ENCODE measurements at regions not wholly inside any gene's neighbourhood (a gene's known extent, or its start where the extent isn't known, plus 50 kb on each side); places are given as distances from the start of the nearest gene placed in this dataset.

DNA sequence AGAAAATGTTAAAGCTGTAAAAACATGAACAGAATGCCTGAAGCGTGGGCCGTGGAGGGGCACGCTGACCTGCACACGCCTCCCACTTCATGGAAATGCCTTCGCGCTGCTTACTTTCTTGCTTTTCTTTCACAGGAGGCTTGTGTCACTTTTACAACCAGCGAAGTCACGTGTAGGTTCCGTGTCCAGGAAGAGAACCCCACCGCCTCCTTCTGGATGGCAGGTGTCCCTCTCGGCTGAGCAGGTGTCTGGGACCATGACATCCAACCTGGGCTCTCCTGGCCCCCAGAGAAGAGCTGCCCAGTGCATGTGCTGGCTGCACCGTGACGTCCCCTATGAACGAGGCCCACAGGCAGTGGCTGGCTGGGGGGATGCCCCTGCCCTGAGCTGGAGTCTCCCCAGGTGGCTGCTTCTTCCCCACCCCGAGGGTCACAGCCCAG is 345.0 kb upstream of the SFSWAP start:
- TF ChIP-seq GATA3 (IDR thresholded peaks at IDR 0.05; ENCODE audit: low read depth, low read length) = no peak
- TF ChIP-seq GATA2 (IDR thresholded peaks at IDR 0.05; ENCODE audit: low read depth, low read length) = no peak
